ENCODE measurements at regions not wholly inside any gene's neighbourhood (a gene's known extent, or its start where the extent isn't known, plus 50 kb on each side); places are given as distances from the start of the nearest gene placed in this dataset.
A peak's percentile ranks its signal among the peaks of the same experiment; 100 is the strongest.

DNA sequence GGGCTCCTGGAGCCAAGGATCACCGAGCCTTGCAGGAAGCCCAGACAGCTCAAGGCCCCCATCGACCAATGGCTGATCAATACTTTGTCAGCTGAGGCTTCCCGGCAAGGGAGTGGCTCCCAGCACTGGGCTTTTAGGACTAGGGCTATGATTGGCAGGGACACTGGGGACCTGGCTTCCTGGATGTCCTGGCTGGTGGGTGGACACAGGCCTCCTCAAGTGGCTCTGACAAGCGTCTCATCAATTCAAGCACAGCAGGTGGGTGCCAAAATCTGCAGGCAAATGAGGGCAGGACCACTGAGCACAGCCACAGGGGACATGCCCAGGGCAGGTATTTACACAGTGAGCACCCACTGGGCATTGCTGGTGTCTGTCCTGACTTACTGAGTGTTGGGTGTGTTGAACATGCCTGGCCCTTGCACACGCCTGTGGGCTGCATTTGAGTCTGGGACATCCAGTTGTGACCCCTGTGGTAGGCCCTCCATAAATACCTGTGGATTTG, 420.1 kb upstream of the SULF2 start:
- DNase-seq (ENCODE audit: low read depth): no peak

- DNase-seq (ENCODE audit: low read depth): no peak
Observed at GRCh38 chr20:48204499-48204898, 419.2 kb upstream of the SULF2 start.

DNA sequence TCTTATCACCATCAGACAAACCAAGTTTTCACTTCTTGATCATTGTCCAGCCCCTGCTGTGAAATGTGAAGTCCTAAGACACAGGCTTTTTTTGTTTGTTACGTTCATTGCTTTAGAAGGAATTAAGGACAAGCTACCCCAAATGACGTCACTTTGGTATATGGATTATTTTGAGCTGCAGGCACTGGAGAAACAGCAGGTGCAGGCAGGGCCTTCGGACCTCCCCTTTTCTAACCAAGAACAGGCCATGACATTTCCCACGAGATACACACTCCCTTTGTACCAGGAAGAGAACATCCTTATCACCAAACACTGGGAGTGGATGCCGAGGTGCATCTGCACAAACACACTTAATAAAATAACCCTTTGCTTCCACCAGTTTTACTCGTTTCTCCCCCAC, 418.0 kb upstream of the SULF2 start:
- DNase-seq (ENCODE audit: low read depth): no peak

GRCh38 chr20:48202334-48203113, 417.2 kb upstream of the SULF2 start:
- DNase-seq (ENCODE audit: low read depth): no peak

GRCh38 chr20:48201885-48202284, 416.6 kb upstream of the SULF2 start:
- DNase-seq (ENCODE audit: low read depth): no peak

GRCh38 chr20:48201188-48201587, 415.9 kb upstream of the SULF2 start:
- DNase-seq (ENCODE audit: low read depth): no peak

- no peak for DNase-seq (ENCODE audit: low read depth)
Observed at GRCh38 chr20:48198929-48199451, 413.7 kb upstream of the SULF2 start.

DNA sequence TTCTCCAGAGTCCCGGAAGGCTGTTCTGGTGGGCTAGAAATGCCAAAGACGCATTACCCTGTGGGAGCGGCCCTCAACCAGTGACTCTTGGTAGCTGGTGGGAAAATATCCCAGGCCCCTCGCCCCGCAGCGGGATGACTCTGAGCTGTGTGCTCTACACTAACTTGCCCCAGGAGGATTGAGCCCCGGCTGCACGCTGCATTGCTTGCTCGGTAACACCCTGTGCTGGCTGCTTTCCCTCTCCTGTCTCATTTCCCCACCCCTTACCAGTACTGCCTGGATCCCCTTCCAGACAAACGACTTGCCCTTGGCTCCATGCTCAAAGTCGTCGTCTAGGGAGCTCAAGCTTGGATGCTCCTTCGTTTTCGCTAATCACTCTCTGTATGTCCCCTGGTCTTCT, 411.8 kb upstream of the SULF2 start:
- no peak for DNase-seq (ENCODE audit: low read depth)

DNA sequence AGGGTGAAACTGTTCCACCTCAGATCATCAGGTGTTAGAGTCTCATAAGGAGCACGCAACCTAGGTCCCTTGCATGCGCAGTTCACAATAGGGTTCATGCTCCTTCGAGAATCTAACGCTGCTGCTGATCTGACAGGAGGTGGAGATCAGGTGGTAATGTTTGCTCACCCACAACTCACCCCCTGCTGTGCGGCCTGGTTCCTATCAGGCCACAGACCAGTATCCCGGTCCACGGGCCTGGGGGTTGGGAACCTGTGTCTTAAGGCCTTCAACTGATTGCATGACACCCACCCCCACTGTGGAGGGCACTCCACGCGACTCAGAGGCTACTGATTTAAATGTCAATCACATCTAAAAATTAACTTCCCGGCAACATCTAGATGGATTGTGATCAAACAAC, 411.2 kb upstream of the SULF2 start:
- DNase-seq (ENCODE audit: low read depth): no peak

DNA sequence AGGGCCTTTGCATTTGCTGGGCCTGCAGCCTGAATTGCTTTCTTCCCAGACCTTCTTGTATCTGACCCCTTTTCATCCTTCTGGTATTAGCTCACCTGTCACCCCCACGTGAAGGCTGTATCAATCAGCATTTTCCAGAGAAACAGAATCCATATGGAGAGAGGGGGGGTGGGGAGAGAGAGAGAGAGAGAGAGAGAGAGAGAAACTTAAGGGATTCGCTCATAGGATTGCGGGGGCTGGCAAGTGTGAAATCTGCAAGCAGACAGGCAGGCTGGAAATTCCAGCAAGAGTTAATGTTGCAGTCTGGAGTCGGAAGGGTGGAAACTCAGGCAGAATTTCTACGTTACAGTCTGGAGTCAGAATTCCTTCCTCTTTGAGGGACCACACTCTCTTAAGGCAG, 410.7 kb upstream of the SULF2 start:
- DNase-seq (ENCODE audit: low read depth): no peak

DNA sequence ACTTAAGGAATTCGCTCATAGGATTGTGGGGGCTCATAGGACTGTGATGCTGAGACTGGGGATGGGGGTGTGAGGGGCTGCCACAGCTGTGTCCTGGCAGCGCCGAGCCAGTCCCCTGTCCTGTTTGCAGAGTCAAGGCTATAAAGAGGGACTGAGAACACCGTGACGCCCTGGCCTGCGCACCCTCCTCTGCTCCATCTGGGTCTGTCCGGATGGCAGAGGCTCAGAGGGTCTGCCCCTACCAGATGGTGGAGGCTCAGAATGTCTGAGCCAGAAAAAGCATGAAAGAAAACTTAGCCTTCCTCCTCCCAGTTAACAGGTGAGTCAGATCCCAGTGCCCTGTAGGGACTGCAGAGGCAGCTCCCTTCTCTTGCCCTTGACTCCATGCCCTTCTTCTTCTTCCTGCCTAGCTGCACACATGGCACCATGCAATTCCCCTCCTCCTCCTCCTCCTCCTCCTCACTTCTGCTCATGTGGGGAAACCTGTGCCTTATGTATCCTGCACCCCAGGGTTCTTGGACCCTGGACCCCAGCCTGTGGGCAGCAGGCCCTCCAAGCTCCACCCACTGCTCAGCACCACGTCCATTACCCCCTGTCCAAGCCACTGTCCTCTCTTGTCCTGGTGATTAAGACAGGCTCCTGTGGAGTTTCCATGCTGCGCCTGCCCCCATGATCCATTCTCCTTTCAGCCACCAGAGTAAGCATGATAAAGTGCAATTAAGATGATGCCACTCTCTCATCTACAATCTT, 410.0 kb upstream of the SULF2 start:
- DNase-seq (ENCODE audit: low read depth): no peak

DNA sequence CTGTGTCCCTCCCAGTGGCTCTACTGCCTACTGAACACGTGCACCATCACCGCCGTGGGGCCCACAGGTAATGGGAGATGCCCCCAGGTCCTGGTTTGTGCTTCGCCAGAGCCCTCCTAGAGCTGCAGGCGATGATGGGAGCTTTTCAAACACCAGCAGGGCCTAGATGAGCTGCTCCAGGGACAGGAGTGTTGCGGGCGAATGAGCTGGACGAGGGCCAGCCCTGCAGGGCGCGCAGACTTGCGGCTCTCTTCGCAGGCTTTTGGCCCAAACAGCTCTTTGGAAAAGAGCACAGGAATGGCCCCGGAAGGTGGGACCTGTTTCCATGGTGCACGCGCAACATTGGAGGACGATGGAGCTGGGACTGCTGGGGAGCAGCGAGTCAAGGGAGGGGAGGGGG, 409.3 kb upstream of the SULF2 start:
- no peak for DNase-seq (ENCODE audit: low read depth)

DNA sequence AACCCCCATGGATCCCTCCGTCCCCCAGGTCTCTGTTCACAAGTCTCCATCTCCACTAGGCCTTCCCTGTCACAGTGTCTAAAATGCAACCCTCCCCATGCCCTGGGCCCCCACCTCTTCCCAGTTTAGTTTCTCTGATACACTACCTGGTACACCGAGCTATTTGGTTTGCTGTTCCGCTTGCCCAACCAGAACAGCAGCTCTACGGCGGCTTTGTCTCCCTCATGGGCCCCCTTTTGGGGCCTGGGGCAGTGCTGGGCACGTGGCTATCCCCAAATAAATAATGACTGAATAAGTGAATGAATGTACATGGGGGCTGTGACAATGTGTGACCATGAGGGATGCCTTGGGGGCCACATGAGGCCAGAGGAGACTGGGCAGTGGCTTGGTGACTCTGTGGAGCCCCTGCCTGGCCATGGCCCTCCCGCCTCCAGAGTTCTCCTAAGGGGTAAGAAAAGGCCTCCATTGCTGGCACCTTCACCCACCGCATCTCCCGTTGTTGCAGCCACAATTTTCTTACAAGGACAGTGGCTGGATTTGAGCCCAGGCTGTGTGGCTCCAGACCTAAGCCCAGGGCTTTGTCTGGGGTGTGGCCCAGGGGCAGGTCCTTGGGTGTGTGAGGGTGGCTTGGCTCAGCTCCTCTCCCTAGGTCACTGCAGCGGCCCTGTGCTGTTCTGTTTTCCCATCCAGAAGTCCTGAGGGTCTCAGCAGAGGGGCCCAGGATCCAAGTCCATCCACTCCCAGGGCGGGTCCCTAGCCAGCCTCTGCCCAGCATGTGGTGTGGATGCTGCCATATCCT, 408.5 kb upstream of the SULF2 start:
- no peak for DNase-seq (ENCODE audit: low read depth)

- no peak for DNase-seq (ENCODE audit: low read depth)
Observed at GRCh38 chr20:48192109-48192508, 406.8 kb upstream of the SULF2 start.

DNA sequence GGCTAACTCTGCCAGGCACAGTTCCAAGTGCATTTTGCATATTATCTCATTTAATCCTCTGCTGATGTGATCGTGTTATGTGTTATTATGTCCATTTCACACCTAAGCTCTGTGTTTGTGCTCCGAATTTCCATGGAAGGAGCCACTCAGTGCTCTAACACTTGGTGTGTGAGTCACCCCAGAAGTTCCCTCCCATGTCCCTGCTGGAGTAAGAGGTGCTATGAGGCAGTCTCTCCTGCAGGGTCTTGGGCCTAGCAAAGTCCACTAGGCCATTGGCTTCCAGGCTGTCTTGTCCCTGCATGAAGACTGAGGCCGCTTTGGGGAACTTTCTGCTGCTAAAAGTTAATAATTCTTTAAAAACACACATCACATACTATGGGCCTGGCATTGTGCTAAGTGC, 405.9 kb upstream of the SULF2 start:
- peak; percentile 19 for DNase-seq (ENCODE audit: low read depth)

DNA sequence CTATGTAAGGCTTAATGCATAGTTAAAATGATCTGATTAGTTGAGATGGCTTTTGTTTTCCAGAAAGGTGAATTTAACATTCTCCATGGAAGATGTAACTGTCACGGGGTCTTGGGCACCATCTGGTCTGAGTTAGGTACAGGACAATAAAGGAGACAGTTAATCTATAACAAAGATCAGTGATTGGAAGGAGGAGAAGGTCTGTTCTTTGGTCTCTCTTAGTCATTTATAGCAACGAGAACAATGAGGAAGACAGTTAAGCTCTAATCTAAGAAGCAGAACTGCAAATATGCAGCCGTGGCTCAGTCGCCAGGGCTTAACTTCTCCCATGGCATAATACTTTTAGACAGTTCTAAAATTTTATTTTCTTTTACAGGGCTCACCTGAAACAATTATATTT, 405.5 kb upstream of the SULF2 start:
- no peak for DNase-seq (ENCODE audit: low read depth)

- DNase-seq (ENCODE audit: low read depth): no peak
Observed at GRCh38 chr20:48189181-48189580, 403.9 kb upstream of the SULF2 start.

- DNase-seq (ENCODE audit: low read depth): no peak
Observed at GRCh38 chr20:48187851-48188250, 402.6 kb upstream of the SULF2 start.

GRCh38 chr20:48186915-48187314, 401.6 kb upstream of the SULF2 start:
- no peak for DNase-seq (ENCODE audit: low read depth)

- peak; percentile 11 for DNase-seq (ENCODE audit: low read depth)
Observed at GRCh38 chr20:48186447-48186846, 401.2 kb upstream of the SULF2 start.

DNA sequence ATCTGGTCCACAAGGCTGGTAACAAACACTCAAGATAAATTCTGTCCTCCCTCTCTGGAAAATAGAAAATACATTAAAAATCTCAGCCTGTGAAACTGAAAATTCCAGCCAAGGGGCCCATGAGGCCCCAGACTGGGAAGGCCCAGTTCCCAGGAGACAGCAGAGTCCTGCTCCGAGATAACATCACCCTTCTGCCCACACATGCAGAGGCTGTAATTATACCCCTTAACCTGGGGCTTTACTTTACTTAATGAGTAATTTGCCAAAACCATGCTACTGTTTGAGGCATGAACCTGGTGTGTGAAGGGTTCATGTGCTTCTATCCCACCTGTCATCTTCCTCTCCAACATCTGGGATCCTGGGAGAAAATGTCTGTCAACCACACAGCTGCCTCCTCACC, 398.9 kb upstream of the SULF2 start:
- DNase-seq (ENCODE audit: low read depth): no peak

- DNase-seq (ENCODE audit: low read depth): no peak
Observed at GRCh38 chr20:48181261-48181935, 396.1 kb upstream of the SULF2 start.
